Adrenal gland (tissue), 5 donors: ENCODE measurements at regions not wholly inside any gene's neighbourhood (a gene's known extent, or its start where the extent isn't known, plus 50 kb on each side); places are given as distances from the start of the nearest gene placed in this dataset.

Experiments
- POLR2A ChIP-seq, 2 donors: fragments of 450-650 bp; IDR thresholded peaks; one replicate each; pipeline ENCODE4 v1.6.1; 2017; ENCODE audit warnings: antibody characterized with exemption in 2 of 2, mild to moderate bottlenecking in 2 of 2, moderate library complexity in 1 of 2
- TF ChIP-seq, protein P1 (sequence below), 6 experiments: fragments of 450-650 bp in 4 of 6; fragments of 200-600 bp in 2 of 6; sonication (generic) in 1 of 6; IDR thresholded peaks; 1 replicate in 5 of 6; 2 replicates in 1 of 6; pipeline versions ENCODE4 v1.5.1 to v1.8.0; 2016 to 2021; ENCODE audit warnings: antibody characterized with exemption in 6 of 6, mild to moderate bottlenecking in 2 of 6, moderate library complexity in 1 of 6
- donor health status: DM: no; HTN: no; CAD: no.

DNA sequence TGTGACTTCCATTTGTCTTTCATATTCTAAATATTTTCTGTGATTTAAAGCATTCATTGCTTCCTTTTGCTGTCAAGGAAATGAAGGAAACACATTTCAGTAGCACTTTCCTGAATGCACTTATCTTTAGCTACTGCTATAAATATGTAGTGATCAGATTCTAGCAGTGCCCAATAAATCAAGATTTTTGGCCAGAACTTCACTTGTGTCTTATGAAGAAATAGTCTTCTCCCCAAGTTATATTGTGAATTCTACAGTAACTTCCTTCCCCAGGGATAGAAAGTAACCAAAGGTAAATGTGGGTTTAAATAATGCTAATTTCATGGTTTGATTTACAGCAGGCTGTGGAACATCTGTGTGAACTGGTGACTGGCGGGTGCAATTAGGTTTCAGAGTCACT lies 77.9 kb downstream of the DMRT2 start:
- TF ChIP-seq, protein P1, sequence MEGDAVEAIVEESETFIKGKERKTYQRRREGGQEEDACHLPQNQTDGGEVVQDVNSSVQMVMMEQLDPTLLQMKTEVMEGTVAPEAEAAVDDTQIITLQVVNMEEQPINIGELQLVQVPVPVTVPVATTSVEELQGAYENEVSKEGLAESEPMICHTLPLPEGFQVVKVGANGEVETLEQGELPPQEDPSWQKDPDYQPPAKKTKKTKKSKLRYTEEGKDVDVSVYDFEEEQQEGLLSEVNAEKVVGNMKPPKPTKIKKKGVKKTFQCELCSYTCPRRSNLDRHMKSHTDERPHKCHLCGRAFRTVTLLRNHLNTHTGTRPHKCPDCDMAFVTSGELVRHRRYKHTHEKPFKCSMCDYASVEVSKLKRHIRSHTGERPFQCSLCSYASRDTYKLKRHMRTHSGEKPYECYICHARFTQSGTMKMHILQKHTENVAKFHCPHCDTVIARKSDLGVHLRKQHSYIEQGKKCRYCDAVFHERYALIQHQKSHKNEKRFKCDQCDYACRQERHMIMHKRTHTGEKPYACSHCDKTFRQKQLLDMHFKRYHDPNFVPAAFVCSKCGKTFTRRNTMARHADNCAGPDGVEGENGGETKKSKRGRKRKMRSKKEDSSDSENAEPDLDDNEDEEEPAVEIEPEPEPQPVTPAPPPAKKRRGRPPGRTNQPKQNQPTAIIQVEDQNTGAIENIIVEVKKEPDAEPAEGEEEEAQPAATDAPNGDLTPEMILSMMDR (IDR thresholded peaks at IDR 0.05): no peak
- no peak for TF ChIP-seq POLR2A (IDR thresholded peaks at IDR 0.05)
